ENCODE measurements at regions not wholly inside any gene's neighbourhood (a gene's known extent, or its start where the extent isn't known, plus 50 kb on each side); places are given as distances from the start of the nearest gene placed in this dataset.

DNA sequence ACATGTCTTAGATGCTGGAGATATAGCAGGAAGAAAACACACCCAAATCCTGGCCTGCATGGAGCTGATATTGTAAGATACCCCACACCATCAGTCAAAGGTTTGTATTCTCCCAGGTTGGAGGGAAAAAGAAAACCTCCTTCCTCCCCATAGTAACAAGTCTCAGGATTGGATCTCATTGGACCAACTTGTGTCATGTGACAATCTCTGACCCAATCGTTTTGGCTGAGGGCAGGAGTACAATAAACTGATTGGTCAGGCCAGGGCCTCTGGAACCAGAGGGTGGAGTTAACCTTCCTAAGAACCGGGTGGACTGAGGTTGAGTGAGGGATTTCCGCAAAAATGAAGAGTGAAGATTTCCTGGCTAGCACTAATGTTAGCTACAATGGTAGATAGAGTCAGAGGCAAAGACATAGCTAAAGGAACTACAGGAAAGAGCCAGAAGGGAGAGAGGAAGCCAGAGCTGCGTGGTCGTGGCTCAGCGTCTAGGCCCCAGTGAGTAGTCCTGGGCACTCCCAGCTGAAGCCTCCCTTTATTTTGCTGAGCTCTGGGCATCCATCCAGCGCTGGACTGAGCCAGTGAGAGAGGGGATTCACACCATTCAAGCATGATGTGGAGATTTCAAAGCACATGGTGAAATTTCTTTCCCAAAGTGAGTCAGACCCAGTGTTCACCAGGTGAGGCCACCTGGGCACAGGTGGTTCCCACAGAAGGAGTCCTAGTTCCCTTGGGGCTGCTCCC is 219.9 kb downstream of the AACS start:
- POLR2A ChIA-PET = interaction anchor here (0.6 kb wide), 1 partner anchor 228 kb away, joined by 3 read pairs; no protein-coding TSS in a partner anchor
- CTCF ChIA-PET = no interaction called here
- ATAC-seq (ENCODE audit: low read depth) (no peak), DNase-seq (no peak)
- H3K27me3 Mint-ChIP-seq = peaks cover 4% of the 10 kb centered on the region
- H3K4me3 Mint-ChIP-seq = no peak overlapping the region
- H3K36me3 Mint-ChIP-seq (ENCODE audit: low read depth) = no peaks in the 10 kb centered on the region
- H3K9me3 Mint-ChIP-seq = peaks cover 3% of the 10 kb centered on the region
- TF ChIP-seq, protein P1, sequence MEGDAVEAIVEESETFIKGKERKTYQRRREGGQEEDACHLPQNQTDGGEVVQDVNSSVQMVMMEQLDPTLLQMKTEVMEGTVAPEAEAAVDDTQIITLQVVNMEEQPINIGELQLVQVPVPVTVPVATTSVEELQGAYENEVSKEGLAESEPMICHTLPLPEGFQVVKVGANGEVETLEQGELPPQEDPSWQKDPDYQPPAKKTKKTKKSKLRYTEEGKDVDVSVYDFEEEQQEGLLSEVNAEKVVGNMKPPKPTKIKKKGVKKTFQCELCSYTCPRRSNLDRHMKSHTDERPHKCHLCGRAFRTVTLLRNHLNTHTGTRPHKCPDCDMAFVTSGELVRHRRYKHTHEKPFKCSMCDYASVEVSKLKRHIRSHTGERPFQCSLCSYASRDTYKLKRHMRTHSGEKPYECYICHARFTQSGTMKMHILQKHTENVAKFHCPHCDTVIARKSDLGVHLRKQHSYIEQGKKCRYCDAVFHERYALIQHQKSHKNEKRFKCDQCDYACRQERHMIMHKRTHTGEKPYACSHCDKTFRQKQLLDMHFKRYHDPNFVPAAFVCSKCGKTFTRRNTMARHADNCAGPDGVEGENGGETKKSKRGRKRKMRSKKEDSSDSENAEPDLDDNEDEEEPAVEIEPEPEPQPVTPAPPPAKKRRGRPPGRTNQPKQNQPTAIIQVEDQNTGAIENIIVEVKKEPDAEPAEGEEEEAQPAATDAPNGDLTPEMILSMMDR (IDR thresholded peaks at IDR 0.05) = no peak
- H3K4me1 Mint-ChIP-seq = no peaks in the 10 kb centered on the region
- intact Hi-C loops (cut with micrococcal nuclease) = no loop called here
- H3K27ac Mint-ChIP-seq = no peak overlapping the region

DNA sequence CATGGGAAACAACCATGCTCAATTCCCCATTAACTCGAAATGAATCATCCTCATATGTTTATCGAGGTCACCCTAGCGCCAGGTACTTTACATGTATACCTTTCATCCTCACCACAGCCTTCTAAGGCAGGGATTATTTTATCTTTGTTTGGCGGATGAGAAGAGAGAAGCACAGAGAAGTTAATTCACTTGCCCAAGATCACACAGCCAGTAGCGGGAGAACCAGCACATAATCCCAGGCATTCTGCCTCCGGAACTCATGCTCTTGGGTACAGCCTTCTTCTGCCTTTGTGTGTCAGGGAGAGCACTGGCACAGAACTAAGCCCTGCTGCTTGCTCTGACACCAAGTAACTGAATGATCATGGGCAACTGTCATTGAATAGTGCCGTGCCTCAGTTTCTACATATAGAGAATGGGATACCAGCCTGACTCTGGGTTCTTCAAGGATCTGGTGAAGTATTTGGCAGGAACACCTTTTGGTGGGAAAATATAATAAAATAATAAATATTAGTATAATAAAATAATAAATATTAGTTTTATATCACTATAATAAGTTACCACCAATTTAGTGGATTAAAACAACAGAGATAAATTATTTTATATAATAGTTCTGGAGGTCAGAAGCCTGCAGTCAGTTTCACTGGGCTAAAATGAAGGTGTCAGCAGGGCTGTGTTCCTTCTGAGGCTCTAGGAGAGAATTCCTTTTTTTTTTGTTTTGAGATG is 220.9 kb downstream of the AACS start:
- H3K4me3 Mint-ChIP-seq = no peak overlapping the region
- H3K4me1 Mint-ChIP-seq = no peaks in the 10 kb centered on the region
- CTCF ChIA-PET = no interaction called here
- peaks cover 3% of the 10 kb centered on the region for H3K9me3 Mint-ChIP-seq
- H3K27me3 Mint-ChIP-seq = peaks cover 4% of the 10 kb centered on the region
- POLR2A ChIA-PET = no interaction called here
- no peak overlapping the region for H3K27ac Mint-ChIP-seq
- intact Hi-C loops (cut with micrococcal nuclease) = no loop called here
- DNase-seq (no peak), ATAC-seq (ENCODE audit: low read depth) (no peak)
- H3K36me3 Mint-ChIP-seq (ENCODE audit: low read depth) = no peaks in the 10 kb centered on the region
- TF ChIP-seq, protein P1 (IDR thresholded peaks at IDR 0.05) = no peak

DNA sequence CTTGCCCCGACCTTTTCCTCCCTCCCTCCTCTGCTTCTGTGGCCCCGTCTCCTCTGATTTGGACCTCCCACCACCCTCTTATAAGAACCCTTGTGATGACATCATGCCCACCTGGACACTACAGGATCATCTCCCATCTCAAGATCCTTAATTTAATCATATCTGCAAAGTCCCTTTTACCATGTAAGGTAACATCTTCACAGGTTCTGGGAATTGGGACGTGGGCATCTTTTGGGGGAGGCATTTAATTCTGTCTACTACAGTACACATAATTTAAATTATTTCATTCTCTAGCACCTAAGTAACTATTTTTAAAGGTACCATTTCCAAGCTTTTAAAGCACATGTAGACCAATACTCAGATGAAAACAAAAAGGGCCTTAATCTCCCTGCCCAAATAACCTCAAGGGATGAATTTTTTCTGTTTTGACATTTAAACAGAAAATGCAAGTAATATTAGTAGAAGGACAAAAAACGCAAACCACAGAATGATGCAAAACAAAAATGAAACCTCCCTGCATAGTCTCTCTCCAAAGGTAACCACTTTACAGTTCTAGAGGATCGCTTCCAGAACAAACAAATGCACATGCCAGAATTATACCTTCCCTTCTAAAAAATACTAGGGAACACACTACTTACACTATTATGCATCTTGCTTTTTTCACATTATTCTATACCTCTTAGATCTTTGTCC is 222.1 kb downstream of the AACS start:
- no peak overlapping the region for H3K27ac Mint-ChIP-seq
- peaks cover 3% of the 10 kb centered on the region for H3K9me3 Mint-ChIP-seq
- intact Hi-C loops (cut with micrococcal nuclease) = no loop called here
- no peaks in the 10 kb centered on the region for H3K36me3 Mint-ChIP-seq (ENCODE audit: low read depth)
- ChIA-PET CTCF (no interaction called here), POLR2A (no interaction called here)
- TF ChIP-seq, protein P1 (IDR thresholded peaks at IDR 0.05) = no peak
- H3K4me3 Mint-ChIP-seq = no peak overlapping the region
- H3K4me1 Mint-ChIP-seq = no peaks in the 10 kb centered on the region
- peaks cover 2% of the 10 kb centered on the region for H3K27me3 Mint-ChIP-seq
- DNase-seq (no peak), ATAC-seq (ENCODE audit: low read depth) (no peak)

DNA sequence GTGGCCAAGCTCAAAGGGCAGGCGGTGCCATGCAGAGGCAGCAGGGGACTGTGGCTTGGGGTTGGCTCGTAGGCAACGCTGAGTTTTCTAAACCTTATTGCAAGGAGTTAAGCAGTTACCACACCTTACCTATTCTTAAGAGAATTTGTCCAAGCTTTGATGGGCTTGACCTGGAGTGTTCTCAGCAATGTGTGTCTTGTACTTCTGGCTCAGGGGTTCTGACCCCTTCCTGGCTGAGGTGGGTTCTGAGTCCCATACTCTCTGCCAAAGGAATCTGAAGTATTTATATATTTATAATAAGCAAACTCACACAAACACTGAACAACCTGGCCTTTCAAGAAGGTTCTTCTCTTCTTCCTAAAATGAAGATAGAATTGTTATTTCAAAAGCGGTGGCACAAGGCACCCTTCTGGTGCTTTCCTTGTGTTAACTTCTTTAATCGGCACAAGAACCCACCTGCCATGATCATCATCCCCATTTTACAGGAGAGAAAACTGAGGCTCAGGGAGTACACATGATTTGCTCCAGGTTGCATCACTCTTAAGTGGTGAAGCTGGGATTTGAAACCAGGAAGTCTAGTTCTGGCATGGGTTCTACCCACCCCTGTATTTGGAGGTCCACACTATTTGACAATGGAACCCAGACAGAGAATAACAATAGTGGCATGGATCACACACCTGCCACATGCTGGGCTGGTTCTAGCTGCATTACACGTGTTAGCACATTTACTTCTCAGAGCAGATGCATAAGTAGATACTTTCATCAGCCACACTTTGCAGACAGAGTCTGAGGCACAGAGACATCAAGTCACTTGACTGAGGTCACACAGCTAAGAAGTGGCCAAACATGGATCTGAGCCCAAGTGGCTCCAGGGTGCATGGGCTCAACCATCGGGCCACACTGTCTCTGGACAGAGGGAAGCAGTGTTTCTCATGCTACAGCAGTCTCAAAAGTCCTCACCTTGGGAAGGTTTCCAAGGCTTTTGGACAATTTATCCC is 224.0 kb downstream of the AACS start:
- CTCF ChIA-PET = no interaction called here
- DNase-seq = no peak
- intact Hi-C loops (cut with micrococcal nuclease) = no loop called here

More for the DNA sequence above, 224.0 kb downstream of the AACS start:
- Mint-ChIP-seq H3K27ac (no peak overlapping the region), H3K9me3 (peaks cover 3% of the 10 kb centered on the region), H3K4me1 (no peaks in the 10 kb centered on the region), H3K27me3 (peaks cover 2% of the 10 kb centered on the region), H3K4me3 (no peak overlapping the region), H3K36me3 (ENCODE audit: low read depth) (no peaks in the 10 kb centered on the region)
- no peak for ATAC-seq (ENCODE audit: low read depth)
- TF ChIP-seq, protein P1 (IDR thresholded peaks at IDR 0.05) = no peak
- POLR2A ChIA-PET = no interaction called here

Data from activated B cell treated with CpG ODN at 0.5 μM for 24 hours (primary cell).